SK-N-SH (cell line): ENCODE measurements at regions not wholly inside any gene's neighbourhood (a gene's known extent, or its start where the extent isn't known, plus 50 kb on each side); places are given as distances from the start of the nearest gene placed in this dataset.

Source experiments
- CTCF ChIA-PET: fragments of 300-600, 350-600 bp; formaldehyde crosslinking; extraction: SDS; loops from one replicate; lab custom pipeline; 2021; lab: Yijun Ruan, JAX
- POLR2A ChIA-PET: fragments of 350-600 bp; sonication (Branson Sonifier 250); formaldehyde crosslinking; extraction: SDS; loops from one replicate; lab custom pipeline; 2020; ENCODE audit warnings: antibody characterized with exemption, inconsistent platforms; lab: Yijun Ruan, JAX
- DNase-seq: peaks from one replicate; pipeline ENCODE4 v3.0.0; 2012
- H2AFZ ChIP-seq: fragments of 200-600 bp; sonication (generic); 2 replicates; pipeline ENCODE4 v1.8.1; 2016; ENCODE audit warnings: antibody characterized with exemption, mild to moderate bottlenecking, low read depth
- H3F3A ChIP-seq: fragments of 200-600 bp; sonication (generic); replicated peaks from 2 replicates; pipeline ENCODE3; 2016; ENCODE audit warnings: antibody characterized with exemption, mild to moderate bottlenecking; ENCODE audit not compliant: insufficient read depth
- H3K27ac ChIP-seq, 2 experiments: fragments of 200-500 bp in 1 of 2; fragments of 200-600 bp in 1 of 2; sonication (Bioruptor generic) in 1 of 2; sonication (generic), shearing (Covaris generic) in 1 of 2; 2 replicates each; pipeline versions ENCODE4 v1.5.1 to v1.6.1; 2014 to 2016; ENCODE audit warnings: low read depth in 2 of 2, inconsistent platforms in 1 of 2, low read length in 1 of 2, mild to moderate bottlenecking in 1 of 2, mixed read lengths in 1 of 2
- H3K27me3 ChIP-seq: fragments of 200-600 bp; sonication (generic), shearing (Covaris generic); 2 replicates; pipeline ENCODE4 v1.6.1; 2016; ENCODE audit warnings: mixed run types; ENCODE audit not compliant: insufficient read depth
- H3K36me3 ChIP-seq, 2 experiments: fragments of 200-500 bp in 1 of 2; fragments of 200-600 bp in 1 of 2; sonication (Bioruptor generic) in 1 of 2; sonication (generic) in 1 of 2; replicated peaks in 1 of 2; 2 replicates each; pipeline versions ENCODE3 to v1.5.1; 2014 to 2016; ENCODE audit warnings: low read length in 1 of 2, mild to moderate bottlenecking in 1 of 2; ENCODE audit not compliant: insufficient read depth in 2 of 2, control insufficient read depth in 1 of 2
- H3K4me1 ChIP-seq, 2 experiments: fragments of 200-500 bp in 1 of 2; fragments of 200-600 bp in 1 of 2; sonication (Bioruptor generic) in 1 of 2; sonication (generic), shearing (Covaris generic) in 1 of 2; 2 replicates each; pipeline versions ENCODE4 v1.5.1 to v1.6.1; 2014 to 2016; ENCODE audit warnings: low read depth in 1 of 2, low read length in 1 of 2, mixed run types in 1 of 2; ENCODE audit not compliant: insufficient read depth in 2 of 2, control insufficient read depth in 1 of 2
- H3K4me2 ChIP-seq: fragments of 200-600 bp; sonication (generic), shearing (Covaris generic); 2 replicates; pipeline ENCODE4 v1.6.1; 2017; ENCODE audit warnings: mixed run types
- H3K4me3 ChIP-seq, 2 experiments: fragments of 200-500 bp in 1 of 2; fragments of 200-600 bp in 1 of 2; sonication (Bioruptor generic) in 1 of 2; sonication (generic), shearing (Covaris generic) in 1 of 2; 2 replicates each; pipeline versions ENCODE4 v1.5.1 to v1.8.1; 2014 to 2016; ENCODE audit warnings: low read depth in 2 of 2, inconsistent platforms in 1 of 2, low read length in 1 of 2, mild to moderate bottlenecking in 1 of 2, mixed read lengths in 1 of 2, moderate library complexity in 1 of 2
- H3K79me2 ChIP-seq: fragments of 200-600 bp; sonication (generic); 2 replicates; pipeline ENCODE4 v1.8.1; 2017; ENCODE audit warnings: mild to moderate bottlenecking; ENCODE audit not compliant: insufficient read depth
- H3K9ac ChIP-seq: fragments of 200-600 bp; sonication (generic); 2 replicates; pipeline ENCODE4 v1.6.1; 2017; ENCODE audit warnings: mixed run types
- H3K9me2 ChIP-seq: fragments of 200-600 bp; sonication (generic); 2 replicates; pipeline ENCODE4 v1.6.1; 2017; ENCODE audit warnings: mixed run types
- H3K9me3 ChIP-seq: fragments of 200-600 bp; sonication (generic); 2 replicates; pipeline ENCODE4 v1.6.1; 2017; ENCODE audit warnings: mixed run types, mild to moderate bottlenecking, moderate library complexity
- H4K20me1 ChIP-seq: fragments of 200-600 bp; sonication (generic); 2 replicates; pipeline ENCODE4 v1.6.1; 2017; ENCODE audit warnings: mild to moderate bottlenecking, mixed run types; ENCODE audit not compliant: insufficient read depth
- CHD2 ChIP-seq: fragments of 150-350 bp; IDR thresholded peaks from 2 replicates; pipeline ENCODE4 v1.6.1; 2018; ENCODE audit warnings: low read length; ENCODE audit not compliant: partially characterized antibody
- EZH2phosphoT487 ChIP-seq: fragments of 200-600 bp; sonication (generic); IDR thresholded peaks from 2 replicates; pipeline ENCODE4 v1.6.1; 2017; ENCODE audit warnings: low read depth, mixed run types, mild to moderate bottlenecking, antibody characterized with exemption, moderate library complexity, borderline replicate concordance
- FOSL2 ChIP-seq: IDR thresholded peaks from 2 replicates; pipeline ENCODE4 v1.4.0; 2012; ENCODE audit warnings: low read depth, mild to moderate bottlenecking, moderate library complexity, borderline replicate concordance
- FOXM1 ChIP-seq: IDR thresholded peaks from 2 replicates; pipeline ENCODE4 v1.4.0; 2012; ENCODE audit warnings: low read depth, mild to moderate bottlenecking
- GABPA ChIP-seq: IDR thresholded peaks from 2 replicates; pipeline ENCODE4 v1.4.0; 2012; ENCODE audit warnings: low read depth, mild to moderate bottlenecking
- GATA2 ChIP-seq: sonication (generic); formaldehyde crosslinking; IDR thresholded peaks from 2 replicates; pipeline ENCODE4 v1.5.0; 2020; ENCODE audit warnings: mild to moderate bottlenecking, missing genetic modification reagents
- MXI1 ChIP-seq: IDR thresholded peaks from 2 replicates; pipeline ENCODE4 v1.6.1; 2012; ENCODE audit warnings: mild to moderate bottlenecking, low read depth, low read length, improper control_type of control experiment
- NFIC ChIP-seq: IDR thresholded peaks from 2 replicates; pipeline ENCODE4 v1.4.0; 2012; ENCODE audit warnings: borderline replicate concordance
- NRF1 ChIP-seq: IDR thresholded peaks from 2 replicates; pipeline ENCODE4 v1.6.1; 2012; ENCODE audit warnings: low read depth, mild to moderate bottlenecking, low read length
- POLR2AphosphoS5 ChIP-seq: IDR thresholded peaks from 2 replicates; pipeline ENCODE4 v1.6.1; 2012; ENCODE audit warnings: low read depth, low read length
- RAD21 ChIP-seq: IDR thresholded peaks from 2 replicates; pipeline ENCODE4 v1.6.1; 2012; ENCODE audit warnings: mild to moderate bottlenecking, low read length
- RFX5 ChIP-seq: IDR thresholded peaks from 2 replicates; pipeline ENCODE4 v1.6.1; 2012; ENCODE audit warnings: mild to moderate bottlenecking, improper control_type of control experiment, low read length
- SIN3A ChIP-seq: IDR thresholded peaks from 2 replicates; pipeline ENCODE4 v1.6.1; 2012; ENCODE audit warnings: low read depth, mild to moderate bottlenecking, low read length, moderate library complexity, borderline replicate concordance
- TAF1 ChIP-seq: IDR thresholded peaks from 2 replicates; pipeline ENCODE4 v1.6.1; 2012; ENCODE audit warnings: low read depth, mild to moderate bottlenecking, low read length, moderate library complexity, borderline replicate concordance
- TEAD4 ChIP-seq: IDR thresholded peaks from 2 replicates; pipeline ENCODE4 v1.4.0; 2012; ENCODE audit warnings: mild to moderate bottlenecking, borderline replicate concordance; ENCODE audit not compliant: insufficient read depth
- WGBS: methylation state at CpG from one replicate; pipeline ENCODE4 v1.1.6; 2017; ENCODE audit warnings: low lambda C conversion rate; 5-methylcytosine and 5-hydroxymethylcytosine counted together
- TF ChIP-seq, protein P1 (sequence below): fragments of 150-350 bp; IDR thresholded peaks from 2 replicates; pipeline ENCODE4 v1.6.1; 2016; ENCODE audit warnings: mild to moderate bottlenecking, low read depth, low read length
- TF ChIP-seq, protein P2 (sequence below): IDR thresholded peaks from 2 replicates; pipeline ENCODE4; 2012
- TF ChIP-seq, protein P3 (sequence below): fragments of 150-350 bp; IDR thresholded peaks from 2 replicates; pipeline ENCODE4 v1.6.1; 2017; ENCODE audit warnings: antibody characterized with exemption, low read length, low read depth, borderline replicate concordance
- TF ChIP-seq, protein P4 (sequence below): IDR thresholded peaks from 2 replicates; pipeline ENCODE4 v1.4.0; 2012; ENCODE audit warnings: low read depth

DNA sequence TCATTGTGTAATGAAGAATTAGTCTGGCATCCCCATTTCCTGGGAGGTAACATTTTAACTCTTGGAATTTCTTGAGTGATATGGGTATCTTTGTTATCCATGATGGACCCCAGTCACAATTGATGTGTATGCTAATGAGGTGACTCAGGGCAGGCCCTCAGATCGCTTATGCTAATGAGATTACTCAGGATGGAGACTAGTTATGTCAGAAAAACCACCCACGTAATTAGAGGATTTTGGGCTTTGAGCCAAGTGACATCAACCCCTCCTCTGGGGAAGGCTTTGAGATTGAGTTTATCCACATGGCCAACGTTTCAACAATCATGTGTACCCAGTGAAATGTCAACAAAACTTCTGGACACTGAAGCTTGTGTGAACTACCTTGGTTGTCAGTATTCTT lies 772.7 kb downstream of the STPG2 start:
- H3K4me3 ChIP-seq: no peak overlapping the region
- H3K36me3 ChIP-seq: no peaks in the 10 kb centered on the region
- POLR2A ChIA-PET: no interaction called here
- no peaks in the 10 kb centered on the region for H3K27me3 ChIP-seq
- H3K9me2 ChIP-seq: no peaks in the 10 kb centered on the region
- no peaks in the 10 kb centered on the region for H3K9me3 ChIP-seq
- peaks cover 0 to 4% of the 10 kb centered on the region in 2 experiments; a peak in 1 of 4 replicates for H3K4me1 ChIP-seq
- H4K20me1 ChIP-seq: no peaks in the 10 kb centered on the region
- no peak overlapping the region for H3K9ac ChIP-seq
- 10% methylated on average over 3 of the region's 3 CpGs for WGBS
- H3F3A ChIP-seq: no peaks in the 10 kb centered on the region
- no peak overlapping the region for H3K4me2 ChIP-seq
- H2AFZ ChIP-seq: no peak overlapping the region
- no peak overlapping the region for H3K27ac ChIP-seq
- TF ChIP-seq SIN3A (no peak), GATA2 (CRISPR knock-in tag) (no peak), RAD21 (no peak), NFIC (no peak), GABPA (no peak), RFX5 (no peak), TEAD4 (no peak), MXI1 (no peak), FOXM1 (no peak), FOSL2 (no peak), EZH2phosphoT487 (no peak), TAF1 (no peak), NRF1 (no peak), POLR2AphosphoS5 (no peak), CHD2 (no peak)
- TF ChIP-seq, protein P1, sequence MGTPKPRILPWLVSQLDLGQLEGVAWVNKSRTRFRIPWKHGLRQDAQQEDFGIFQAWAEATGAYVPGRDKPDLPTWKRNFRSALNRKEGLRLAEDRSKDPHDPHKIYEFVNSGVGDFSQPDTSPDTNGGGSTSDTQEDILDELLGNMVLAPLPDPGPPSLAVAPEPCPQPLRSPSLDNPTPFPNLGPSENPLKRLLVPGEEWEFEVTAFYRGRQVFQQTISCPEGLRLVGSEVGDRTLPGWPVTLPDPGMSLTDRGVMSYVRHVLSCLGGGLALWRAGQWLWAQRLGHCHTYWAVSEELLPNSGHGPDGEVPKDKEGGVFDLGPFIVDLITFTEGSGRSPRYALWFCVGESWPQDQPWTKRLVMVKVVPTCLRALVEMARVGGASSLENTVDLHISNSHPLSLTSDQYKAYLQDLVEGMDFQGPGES: no peak
- TF ChIP-seq, protein P2, sequence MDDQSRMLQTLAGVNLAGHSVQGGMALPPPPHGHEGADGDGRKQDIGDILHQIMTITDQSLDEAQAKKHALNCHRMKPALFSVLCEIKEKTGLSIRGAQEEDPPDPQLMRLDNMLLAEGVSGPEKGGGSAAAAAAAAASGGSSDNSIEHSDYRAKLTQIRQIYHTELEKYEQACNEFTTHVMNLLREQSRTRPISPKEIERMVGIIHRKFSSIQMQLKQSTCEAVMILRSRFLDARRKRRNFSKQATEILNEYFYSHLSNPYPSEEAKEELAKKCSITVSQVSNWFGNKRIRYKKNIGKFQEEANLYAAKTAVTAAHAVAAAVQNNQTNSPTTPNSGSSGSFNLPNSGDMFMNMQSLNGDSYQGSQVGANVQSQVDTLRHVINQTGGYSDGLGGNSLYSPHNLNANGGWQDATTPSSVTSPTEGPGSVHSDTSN: no peak
- TF ChIP-seq, protein P3, sequence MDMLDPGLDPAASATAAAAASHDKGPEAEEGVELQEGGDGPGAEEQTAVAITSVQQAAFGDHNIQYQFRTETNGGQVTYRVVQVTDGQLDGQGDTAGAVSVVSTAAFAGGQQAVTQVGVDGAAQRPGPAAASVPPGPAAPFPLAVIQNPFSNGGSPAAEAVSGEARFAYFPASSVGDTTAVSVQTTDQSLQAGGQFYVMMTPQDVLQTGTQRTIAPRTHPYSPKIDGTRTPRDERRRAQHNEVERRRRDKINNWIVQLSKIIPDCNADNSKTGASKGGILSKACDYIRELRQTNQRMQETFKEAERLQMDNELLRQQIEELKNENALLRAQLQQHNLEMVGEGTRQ: no peak
- TF ChIP-seq, protein P4, sequence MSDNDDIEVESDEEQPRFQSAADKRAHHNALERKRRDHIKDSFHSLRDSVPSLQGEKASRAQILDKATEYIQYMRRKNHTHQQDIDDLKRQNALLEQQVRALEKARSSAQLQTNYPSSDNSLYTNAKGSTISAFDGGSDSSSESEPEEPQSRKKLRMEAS: no peak
- TF ChIP-seq, all 33 proteins: peak for 0
- no peaks in the 10 kb centered on the region for H3K79me2 ChIP-seq
- CTCF ChIA-PET: interaction anchor here (1.0 kb wide), 1 partner anchor 13 kb away, joined by 3 read pairs; no protein-coding TSS in a partner anchor
- no peak for DNase-seq
